ENCODE measurements at regions not wholly inside any gene's neighbourhood (a gene's known extent, or its start where the extent isn't known, plus 50 kb on each side); places are given as distances from the start of the nearest gene placed in this dataset.

- no peak for DNase-seq
Measured at GRCh38 chr14:42671636-42672035, 1065.0 kb downstream of the LRFN5 start.

DNA sequence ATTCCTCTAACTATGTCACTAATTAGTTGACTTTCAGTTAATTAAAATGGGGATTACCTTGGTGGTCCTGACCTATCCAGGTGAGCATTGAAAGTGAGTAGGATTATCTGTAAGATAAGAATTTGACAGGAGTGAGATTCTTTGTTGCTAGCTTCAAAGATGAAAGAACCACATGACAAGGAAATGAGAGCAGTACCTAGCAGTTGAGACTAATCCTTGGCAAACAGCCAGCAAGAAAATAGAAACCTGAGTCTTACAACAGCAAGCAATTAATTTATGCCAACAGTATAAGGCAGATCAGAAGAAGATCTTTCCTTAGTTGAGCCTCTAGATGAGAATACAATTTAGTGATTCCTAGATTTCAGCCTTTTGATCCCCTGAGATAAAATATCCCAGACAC is 1058.4 kb downstream of the LRFN5 start:
- no peak for DNase-seq

DNA sequence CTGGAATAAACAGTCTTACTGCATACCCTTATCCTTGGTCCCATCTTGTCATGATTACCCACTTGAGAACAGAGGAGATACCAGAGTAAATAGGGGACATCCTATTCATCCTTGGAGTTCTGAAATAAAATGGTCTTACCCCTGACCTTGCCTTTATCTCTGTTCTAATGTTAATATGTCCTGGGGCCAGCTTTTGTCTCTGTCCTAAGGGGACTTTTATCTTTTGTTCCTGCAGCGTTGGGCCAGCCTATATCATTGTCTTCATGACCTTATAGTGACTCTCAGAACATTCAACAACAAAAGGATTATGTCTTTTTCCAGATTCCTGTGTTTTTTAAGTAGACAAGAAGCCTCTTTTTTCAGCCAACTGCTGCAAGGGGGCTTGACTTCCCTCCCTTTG is 1057.5 kb downstream of the LRFN5 start:
- DNase-seq: no peak

DNA sequence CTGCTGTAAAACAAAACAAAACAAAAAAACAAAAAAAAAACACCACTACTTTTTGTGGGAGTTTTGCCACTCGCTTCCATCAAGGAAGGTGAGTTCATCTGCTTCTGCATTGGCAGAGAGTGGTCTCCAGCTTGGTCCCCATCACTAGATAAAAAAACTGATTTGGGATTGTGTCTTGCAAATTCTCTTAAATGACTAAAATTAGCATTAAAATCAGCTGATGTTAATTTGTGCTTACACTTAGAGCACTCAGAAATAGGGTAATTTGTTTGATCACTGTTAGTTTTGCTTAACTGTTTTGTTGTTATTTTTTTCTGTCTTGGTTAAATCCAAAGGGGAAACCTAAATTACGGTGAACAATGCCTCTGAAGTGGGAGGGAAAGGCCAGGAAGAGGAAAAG is 1048.0 kb downstream of the LRFN5 start:
- no peak for DNase-seq

- DNase-seq: no peak
Measured at GRCh38 chr14:42642787-42643186, 1036.1 kb downstream of the LRFN5 start.

DNA sequence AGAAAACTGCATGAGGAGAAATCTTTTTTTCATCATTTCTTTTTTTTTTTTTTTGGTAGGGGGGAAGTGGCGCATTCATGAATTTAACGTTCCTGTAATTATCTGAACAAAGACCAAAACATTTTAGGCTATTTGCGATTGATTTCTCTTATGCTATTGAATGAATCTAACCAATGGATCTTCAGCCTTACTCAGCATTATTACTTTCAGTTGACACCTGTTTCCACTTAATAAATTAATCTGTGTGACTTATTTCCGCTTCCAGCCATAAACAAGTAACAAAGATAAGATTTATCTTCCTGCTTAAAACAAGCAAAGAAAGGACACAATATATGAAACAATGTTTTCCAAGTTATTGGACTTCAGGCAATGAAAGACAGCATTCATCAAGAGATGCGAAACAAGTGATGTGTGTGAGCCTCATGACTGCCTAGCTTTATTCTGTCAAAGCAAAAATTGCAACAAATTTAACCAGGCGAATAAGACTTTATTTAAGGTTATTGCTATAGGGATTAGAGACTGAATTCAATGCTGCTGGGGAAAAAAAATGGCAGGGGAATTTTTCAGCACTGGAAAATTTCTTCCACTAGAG is 1026.9 kb downstream of the LRFN5 start:
- DNase-seq: no peak

GRCh38 chr14:42629553-42629952 is 1022.9 kb downstream of the LRFN5 start:
- DNase-seq: no peak

GRCh38 chr14:42628602-42629001 is 1021.9 kb downstream of the LRFN5 start:
- DNase-seq: no peak

DNA sequence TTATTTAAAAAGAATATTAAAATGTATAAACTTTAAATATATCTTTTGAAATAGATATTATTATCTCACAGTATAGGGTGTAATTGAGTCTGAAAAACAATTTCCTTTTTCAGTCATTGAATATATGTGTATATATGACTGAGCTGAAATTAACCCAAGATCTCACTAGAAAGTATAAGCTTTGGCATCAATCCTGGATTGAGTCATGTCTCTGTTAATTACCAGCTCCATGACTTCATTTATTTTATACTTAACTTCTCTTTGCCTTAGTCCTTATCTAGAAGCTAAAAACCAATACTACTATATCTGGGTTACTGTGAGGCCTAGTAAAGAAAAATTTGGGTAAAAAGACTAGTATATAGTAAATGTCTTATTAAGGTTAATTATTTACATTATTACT is 1020.3 kb downstream of the LRFN5 start:
- DNase-seq: no peak

- DNase-seq: no peak
Measured at GRCh38 chr14:42624980-42625761, 1018.5 kb downstream of the LRFN5 start.

DNA sequence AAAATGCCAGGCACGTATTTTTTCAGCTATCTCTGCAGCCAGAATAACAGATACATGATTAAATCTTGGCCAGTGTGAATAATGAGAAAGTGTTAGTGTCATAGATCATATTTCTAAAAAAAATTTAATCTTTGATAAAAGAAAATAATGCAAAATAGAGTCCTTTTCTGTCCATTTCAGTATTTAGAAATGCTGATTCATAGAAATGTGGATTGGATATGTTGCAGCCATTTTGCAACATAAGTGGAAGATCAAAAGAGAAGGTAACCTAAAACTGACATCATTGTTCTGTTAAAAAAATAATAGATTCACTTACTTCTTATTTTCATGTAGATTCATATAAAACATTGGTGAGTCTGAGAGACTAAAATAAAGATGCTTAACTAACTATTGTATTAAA is 1010.3 kb downstream of the LRFN5 start:
- DNase-seq: no peak

GRCh38 chr14:42606839-42607238 is 1000.2 kb downstream of the LRFN5 start:
- DNase-seq: no peak

DNA sequence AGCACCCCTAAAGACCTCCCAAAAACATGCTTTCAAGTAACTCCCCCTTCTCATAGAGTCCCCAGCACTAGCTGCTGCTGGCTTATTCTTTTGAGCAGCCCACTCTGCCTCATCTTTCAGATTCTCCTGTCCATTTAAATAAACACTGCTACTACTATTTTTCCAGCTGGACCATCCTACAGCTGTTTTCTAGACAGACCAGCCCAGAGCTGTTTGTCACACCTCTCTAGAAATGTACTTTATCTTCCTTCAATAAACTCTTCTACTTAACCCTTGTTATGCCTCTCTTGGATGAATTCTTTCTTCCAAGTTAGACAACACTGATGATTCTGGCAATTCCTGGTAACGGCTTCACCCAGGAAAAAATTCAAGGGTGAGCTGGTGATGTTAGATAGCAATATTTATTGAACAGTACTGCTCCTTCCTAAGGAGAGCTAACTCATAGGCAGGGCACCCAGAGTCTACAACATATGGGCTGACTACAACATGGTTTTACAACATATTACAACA is 995.7 kb downstream of the LRFN5 start:
- no peak for DNase-seq

DNA sequence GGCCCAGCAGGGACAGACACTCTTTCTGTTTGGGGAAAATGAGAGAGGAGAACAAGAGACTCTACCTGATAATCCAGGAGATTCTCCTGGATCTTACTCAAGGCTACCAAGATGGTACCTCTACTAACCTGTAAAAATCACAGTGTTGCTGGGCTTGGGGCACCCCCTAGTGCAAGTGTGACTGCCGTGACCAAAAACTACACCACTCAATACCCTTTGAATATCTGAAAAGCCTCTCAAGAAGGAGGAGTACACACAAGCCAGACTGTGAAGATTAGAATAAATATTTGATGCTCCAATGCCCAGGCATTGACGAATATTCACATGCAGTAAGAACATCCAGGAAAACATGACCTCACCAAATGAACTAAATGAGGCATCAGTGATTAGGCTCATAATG is 965.4 kb downstream of the LRFN5 start:
- no peak for DNase-seq

- DNase-seq: no peak
Measured at GRCh38 chr14:42569227-42569626, 962.6 kb downstream of the LRFN5 start.

DNA sequence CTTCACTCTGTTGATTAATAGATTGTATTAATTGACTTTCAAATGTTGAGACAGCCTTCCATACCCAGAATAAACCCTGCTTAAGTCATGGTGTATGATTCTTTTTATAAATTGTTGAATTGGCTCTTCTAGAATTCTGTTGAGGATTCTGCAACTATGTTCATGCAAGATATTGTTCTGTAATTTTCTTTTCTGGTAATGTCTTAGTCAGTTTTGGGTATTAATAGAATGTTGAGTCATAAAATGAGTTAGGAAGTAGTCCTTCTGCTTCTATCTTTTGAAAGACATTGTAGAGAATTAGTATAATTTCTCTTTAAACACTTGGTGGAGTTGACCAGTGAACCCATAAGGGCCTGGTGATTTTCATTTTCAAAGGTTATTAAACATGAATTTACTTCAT is 958.9 kb downstream of the LRFN5 start:
- DNase-seq: no peak

DNA sequence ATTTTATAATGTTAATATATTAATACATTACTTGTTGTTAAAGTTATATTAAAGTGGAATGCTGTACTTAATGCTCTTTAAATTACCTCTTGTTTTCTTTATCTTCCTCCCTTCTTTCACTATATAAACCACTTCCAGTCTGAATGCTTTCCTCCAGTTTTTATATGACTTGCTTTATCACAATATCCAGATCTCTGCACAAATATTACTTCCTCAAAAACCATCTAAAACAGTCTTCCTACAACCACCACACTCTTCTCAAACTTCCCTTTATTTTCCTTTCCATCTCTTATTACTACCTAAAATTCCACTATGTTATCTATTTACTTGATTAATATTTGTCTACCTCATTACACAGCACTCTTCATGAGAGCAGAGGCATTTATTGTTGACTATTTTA is 956.6 kb downstream of the LRFN5 start:
- no peak for DNase-seq

DNA sequence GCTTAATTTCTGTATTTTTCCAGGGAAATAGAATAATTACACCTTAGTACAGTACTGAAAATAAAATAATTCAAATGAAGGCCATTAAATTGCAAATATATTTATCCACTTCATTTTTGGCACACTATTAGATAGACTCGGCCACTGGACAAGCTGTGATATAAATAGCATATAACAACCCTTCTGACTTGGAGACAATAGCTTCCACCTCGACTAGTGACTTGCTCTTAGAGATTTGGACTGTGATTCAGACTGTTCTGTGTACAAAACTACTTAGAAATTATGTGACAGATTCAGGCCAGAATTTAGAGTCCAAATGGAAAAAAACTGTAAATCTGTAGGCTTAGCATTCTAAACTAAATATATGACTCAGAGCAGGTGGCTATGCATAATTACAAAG is 949.9 kb downstream of the LRFN5 start:
- no peak for DNase-seq

- DNase-seq: no peak
Measured at GRCh38 chr14:42555365-42555764, 948.7 kb downstream of the LRFN5 start.

- no peak for DNase-seq
Measured at GRCh38 chr14:42554091-42554490, 947.4 kb downstream of the LRFN5 start.

DNA sequence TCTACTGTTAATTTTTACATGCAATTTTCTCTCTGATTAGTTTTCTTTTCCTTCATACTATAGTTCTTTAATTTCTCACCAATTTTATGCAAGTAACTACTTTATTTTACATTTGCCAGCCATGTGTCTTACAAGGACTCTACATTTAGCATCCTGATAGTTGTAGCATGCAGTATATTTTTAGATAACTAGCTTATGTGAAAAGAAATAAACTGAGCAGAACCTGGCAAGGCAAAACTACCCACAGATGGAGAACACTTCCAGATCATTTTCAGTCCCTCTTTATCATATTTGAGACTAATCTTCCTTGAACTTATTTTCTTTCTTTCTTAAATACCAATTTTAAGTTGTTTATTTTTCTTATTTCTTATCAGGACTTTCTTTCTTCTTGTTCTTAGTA is 943.6 kb downstream of the LRFN5 start:
- no peak for DNase-seq

DNA sequence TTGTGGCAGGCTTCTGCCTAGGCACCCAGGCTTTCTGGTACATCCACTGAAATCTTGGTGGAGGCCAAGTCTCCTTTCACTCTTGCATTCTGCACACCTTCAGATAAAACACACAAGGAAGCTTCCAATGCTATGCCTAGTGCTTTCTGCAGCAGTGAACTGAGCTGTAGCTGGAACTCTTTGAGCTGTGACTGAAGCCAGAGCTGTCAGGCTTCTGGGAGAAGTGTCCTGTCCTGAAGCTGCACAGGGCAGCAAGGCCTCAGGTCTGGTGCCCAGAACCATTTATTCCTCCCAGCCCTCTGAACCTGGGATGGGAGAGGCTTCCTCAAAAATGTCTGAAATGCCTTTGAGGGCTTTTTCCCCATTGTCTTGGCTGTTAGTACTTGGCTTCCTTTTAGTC is 941.7 kb downstream of the LRFN5 start:
- no peak for DNase-seq

GRCh38 chr14:42545636-42546035 is 939.0 kb downstream of the LRFN5 start:
- no peak for DNase-seq

DNA sequence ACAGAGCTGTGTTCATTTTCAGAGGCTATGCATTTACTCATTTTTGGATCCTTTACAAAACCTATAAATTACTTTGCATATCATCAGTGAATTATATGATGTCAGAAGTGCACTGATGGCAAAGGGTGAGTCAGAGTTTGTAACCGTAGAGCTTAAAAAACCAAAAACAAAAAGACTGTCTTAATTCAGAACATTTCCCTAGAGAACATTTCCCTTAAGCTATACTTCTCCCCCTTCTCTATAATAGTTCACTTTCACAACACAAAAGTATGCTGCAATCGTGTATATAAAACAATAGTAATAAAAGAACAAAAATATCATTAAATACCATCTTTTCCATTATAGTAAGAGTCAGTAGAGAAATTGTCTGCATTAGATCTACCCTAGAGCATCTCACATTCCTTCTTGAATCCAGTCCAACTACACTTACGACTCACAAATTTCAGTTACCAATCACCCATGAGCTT is 934.9 kb downstream of the LRFN5 start:
- no peak for DNase-seq

DNA sequence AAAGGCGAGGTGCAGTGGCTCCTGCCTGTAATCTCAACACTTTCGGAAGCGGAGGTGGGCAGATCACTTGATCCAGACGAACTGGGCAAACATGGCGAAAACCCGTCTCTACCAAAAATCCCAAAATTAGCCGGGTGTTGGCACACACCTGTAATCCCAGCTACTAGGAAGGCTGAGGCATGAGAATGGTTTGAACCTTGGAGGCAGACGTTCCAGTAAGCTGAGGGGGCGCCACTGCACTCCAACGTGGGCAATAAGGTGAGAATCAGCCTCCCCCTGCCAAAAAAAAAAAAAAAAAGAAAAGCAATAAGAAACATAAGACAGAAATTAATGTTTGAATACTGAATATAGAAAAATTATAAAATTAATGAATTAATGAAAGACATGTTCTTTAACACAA is 928.7 kb downstream of the LRFN5 start:
- DNase-seq: no peak
